ENCODE measurements at regions not wholly inside any gene's neighbourhood (a gene's known extent, or its start where the extent isn't known, plus 50 kb on each side); places are given as distances from the start of the nearest gene placed in this dataset.

DNA sequence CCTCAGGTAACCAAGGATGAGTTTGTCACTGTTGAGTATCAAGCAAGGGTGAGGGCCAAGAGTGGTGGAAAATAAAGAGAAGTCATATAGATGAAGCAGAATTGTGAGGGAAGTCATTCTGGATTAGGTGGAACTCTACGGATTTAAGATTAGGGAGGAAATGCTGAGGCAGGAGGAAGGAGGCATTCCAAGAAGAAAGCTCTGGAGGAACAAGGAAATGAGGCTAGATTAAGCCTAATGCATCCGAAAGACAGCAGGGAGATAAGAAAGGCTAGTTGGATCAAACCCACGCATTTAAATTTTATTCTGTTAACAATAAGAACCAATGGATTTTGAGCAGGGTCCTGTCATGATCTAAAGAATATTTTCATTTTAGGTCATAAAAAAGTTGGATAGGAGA, 681.2 kb downstream of the EPHA4 start:
- TF ChIP-seq, protein P1, sequence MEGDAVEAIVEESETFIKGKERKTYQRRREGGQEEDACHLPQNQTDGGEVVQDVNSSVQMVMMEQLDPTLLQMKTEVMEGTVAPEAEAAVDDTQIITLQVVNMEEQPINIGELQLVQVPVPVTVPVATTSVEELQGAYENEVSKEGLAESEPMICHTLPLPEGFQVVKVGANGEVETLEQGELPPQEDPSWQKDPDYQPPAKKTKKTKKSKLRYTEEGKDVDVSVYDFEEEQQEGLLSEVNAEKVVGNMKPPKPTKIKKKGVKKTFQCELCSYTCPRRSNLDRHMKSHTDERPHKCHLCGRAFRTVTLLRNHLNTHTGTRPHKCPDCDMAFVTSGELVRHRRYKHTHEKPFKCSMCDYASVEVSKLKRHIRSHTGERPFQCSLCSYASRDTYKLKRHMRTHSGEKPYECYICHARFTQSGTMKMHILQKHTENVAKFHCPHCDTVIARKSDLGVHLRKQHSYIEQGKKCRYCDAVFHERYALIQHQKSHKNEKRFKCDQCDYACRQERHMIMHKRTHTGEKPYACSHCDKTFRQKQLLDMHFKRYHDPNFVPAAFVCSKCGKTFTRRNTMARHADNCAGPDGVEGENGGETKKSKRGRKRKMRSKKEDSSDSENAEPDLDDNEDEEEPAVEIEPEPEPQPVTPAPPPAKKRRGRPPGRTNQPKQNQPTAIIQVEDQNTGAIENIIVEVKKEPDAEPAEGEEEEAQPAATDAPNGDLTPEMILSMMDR (IDR thresholded peaks at IDR 0.05), result no peak
- TF ChIP-seq POLR2AphosphoS5 (IDR thresholded peaks at IDR 0.05), result no peak
- TF ChIP-seq POLR2A (IDR thresholded peaks at IDR 0.05), result no peak
